Left lung (tissue), 4 donors: ENCODE measurements at regions not wholly inside any gene's neighbourhood (a gene's known extent, or its start where the extent isn't known, plus 50 kb on each side); places are given as distances from the start of the nearest gene placed in this dataset.
A peak's percentile ranks its signal among the peaks of the same experiment; 100 is the strongest.

Experiments
- ATAC-seq: fragments of 200-7000 bp; cut with Tn5 transposase; one replicate; pipeline ENCODE4 v1.9.1; 2020; ENCODE audit warnings: moderate library complexity
- DNase-seq, 4 donors: peaks; one replicate each; pipeline ENCODE4 v3.0.0-alpha.2; 2013 to 2020
- H3K27ac ChIP-seq, 2 donors: fragments of 200-600 bp; sonication (generic) in 1 of 2; one replicate each; pipeline versions ENCODE4 v1.5.0 to v1.8.0; 2020 to 2021
- H3K27me3 ChIP-seq, 2 donors: fragments of 200-600 bp; sonication (generic) in 1 of 2; one replicate each; pipeline versions ENCODE4 v1.5.0 to v1.8.0; 2020 to 2021
- H3K36me3 ChIP-seq, 2 donors: fragments of 200-600 bp; sonication (generic) in 1 of 2; one replicate each; pipeline versions ENCODE4 v1.5.0 to v1.8.0; 2020 to 2021
- H3K4me1 ChIP-seq, 2 donors: fragments of 200-600 bp; one replicate each; pipeline ENCODE4 v1.8.0; 2021
- H3K4me3 ChIP-seq, 2 donors: fragments of 200-600 bp; sonication (generic) in 1 of 2; one replicate each; pipeline versions ENCODE4 v1.5.0 to v1.8.0; 2020 to 2021; ENCODE audit warnings: mild to moderate bottlenecking in 1 of 2
- H3K9me3 ChIP-seq, 2 donors: fragments of 200-600 bp; sonication (generic) in 1 of 2; one replicate each; pipeline versions ENCODE4 v1.5.0 to v1.8.0; 2020 to 2021
- CTCF ChIP-seq, 2 donors: fragments of 200-600 bp; sonication (generic) in 1 of 2; IDR thresholded peaks; one replicate each; pipeline versions ENCODE4 v1.5.0 to v1.8.0; 2021; ENCODE audit warnings: antibody characterized with exemption in 2 of 2
- intact Hi-C, 2 donors: fragments of 100-400 bp; cut with DNase I; formaldehyde crosslinking; loops; one replicate each; pipeline versions ENCODE4 v1.11.2 to v1.14.2; 2022
- donor health status: DM: no; HTN: yes; CAD: no.
- donor health status: DM: no; HTN: no; CAD: no.

GRCh38 chr5:118598311-118598710, 390.0 kb downstream of the DTWD2 start:
- Histone ChIP-seq H3K27ac (no peak overlapping the region), H3K27me3 (no peaks in the 10 kb centered on the region), H3K36me3 (no peaks in the 10 kb centered on the region), H3K4me3 (no peak overlapping the region), H3K4me1 (no peaks in the 10 kb centered on the region), H3K9me3 (no peaks in the 10 kb centered on the region)
- no peak for ATAC-seq
- no peak for TF ChIP-seq CTCF (IDR thresholded peaks at IDR 0.05)
- no peak for DNase-seq
- intact Hi-C loops: no loop called here

GRCh38 chr5:118597543-118597942, 390.8 kb downstream of the DTWD2 start:
- intact Hi-C loops: no loop called here
- no peaks in the 10 kb centered on the region for H3K4me1 ChIP-seq
- no peak for TF ChIP-seq CTCF (IDR thresholded peaks at IDR 0.05)
- DNase-seq: peak in 2 of 4 donors; percentile 75 to 80
- ATAC-seq: no peak
- no peaks in the 10 kb centered on the region for H3K36me3 ChIP-seq
- H3K27ac ChIP-seq: no peak overlapping the region
- H3K4me3 ChIP-seq: no peak overlapping the region
- H3K9me3 ChIP-seq: no peaks in the 10 kb centered on the region
- H3K27me3 ChIP-seq: no peaks in the 10 kb centered on the region

- Histone ChIP-seq H3K36me3 (no peaks in the 10 kb centered on the region), H3K9me3 (no peaks in the 10 kb centered on the region), H3K4me3 (no peak overlapping the region), H3K4me1 (no peaks in the 10 kb centered on the region), H3K27me3 (no peaks in the 10 kb centered on the region), H3K27ac (no peak overlapping the region)
- no peak for TF ChIP-seq CTCF (IDR thresholded peaks at IDR 0.05)
- intact Hi-C loops: no loop called here
- DNase-seq (no peak), ATAC-seq (no peak)
Observed at GRCh38 chr5:118596255-118596654, 392.1 kb downstream of the DTWD2 start.

- Histone ChIP-seq H3K36me3 (no peaks in the 10 kb centered on the region), H3K9me3 (no peaks in the 10 kb centered on the region), H3K27ac (no peak overlapping the region), H3K27me3 (no peaks in the 10 kb centered on the region), H3K4me3 (no peak overlapping the region), H3K4me1 (no peaks in the 10 kb centered on the region)
- DNase-seq (no peak), ATAC-seq (no peak)
- TF ChIP-seq CTCF (IDR thresholded peaks at IDR 0.05): no peak
- intact Hi-C loops: no loop called here
Observed at GRCh38 chr5:118593003-118593328, 395.4 kb downstream of the DTWD2 start.

- intact Hi-C loops: no loop called here
- H3K4me3 ChIP-seq: no peak overlapping the region
- no peaks in the 10 kb centered on the region for H3K9me3 ChIP-seq
- no peak for TF ChIP-seq CTCF (IDR thresholded peaks at IDR 0.05)
- no peaks in the 10 kb centered on the region for H3K27me3 ChIP-seq
- no peaks in the 10 kb centered on the region for H3K4me1 ChIP-seq
- no peak overlapping the region for H3K27ac ChIP-seq
- DNase-seq: peak in 1 of 4 donors; percentile 53
- H3K36me3 ChIP-seq: no peaks in the 10 kb centered on the region
- ATAC-seq: no peak
Observed at GRCh38 chr5:118592229-118593002, 395.9 kb downstream of the DTWD2 start.
